Dedifferentiated amniotic fluid mesenchymal stem cell (primary cell): ENCODE measurements at regions not wholly inside any gene's neighbourhood (a gene's known extent, or its start where the extent isn't known, plus 50 kb on each side); places are given as distances from the start of the nearest gene placed in this dataset.
A peak's percentile ranks its signal among the peaks of the same experiment; 100 is the strongest.
"Not testable (repeated sequence)": the region's sequence is repeated elsewhere in the genome, so short reads cannot be mapped to it uniquely, and the experiment has no call there.

Experiments
- DNase-seq: peaks from one replicate; pipeline ENCODE4 v3.0.0-alpha.2; 2016; ENCODE audit errors: extremely low spot score

DNA sequence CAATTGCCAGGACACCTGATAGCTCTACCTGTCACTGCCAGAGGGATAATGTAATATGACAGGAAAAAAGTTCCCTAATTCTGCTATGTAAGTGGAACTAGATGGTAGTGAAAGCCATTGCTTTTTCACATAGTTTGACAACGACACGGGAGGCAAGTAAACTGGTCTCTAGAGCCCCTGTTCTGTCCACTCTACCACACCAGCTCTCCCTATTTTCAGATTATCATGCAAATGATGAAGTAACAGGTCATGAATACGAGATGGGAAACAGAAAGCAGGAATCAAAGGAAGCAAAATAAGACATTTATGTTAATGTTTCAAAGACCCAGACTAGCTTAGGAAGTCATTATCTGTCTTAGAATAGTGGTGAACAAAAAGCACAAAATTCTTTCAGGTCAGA lies 56.2 kb downstream of the TAF11L14 start:
- no peak for DNase-seq

DNA sequence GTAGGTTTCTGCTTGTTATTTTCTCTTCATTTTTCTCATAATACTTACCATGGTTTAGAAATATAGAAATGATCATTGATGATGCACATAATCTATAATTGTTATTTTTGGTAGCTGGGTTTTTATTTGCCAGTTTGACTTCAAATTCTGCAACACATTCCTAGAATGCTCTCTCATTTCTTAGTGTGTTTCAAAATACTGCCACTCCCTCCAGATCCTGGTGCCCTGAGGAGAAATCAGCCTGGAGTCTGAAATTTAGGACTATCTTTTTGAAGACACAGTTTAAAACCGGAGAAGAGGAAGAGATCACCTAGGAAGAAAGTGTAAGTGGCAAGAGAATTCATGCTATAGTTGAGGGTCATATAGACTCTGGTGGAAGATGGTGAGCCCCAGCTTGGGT lies 57.5 kb downstream of the TAF11L14 start:
- peak; percentile 17 for DNase-seq

DNA sequence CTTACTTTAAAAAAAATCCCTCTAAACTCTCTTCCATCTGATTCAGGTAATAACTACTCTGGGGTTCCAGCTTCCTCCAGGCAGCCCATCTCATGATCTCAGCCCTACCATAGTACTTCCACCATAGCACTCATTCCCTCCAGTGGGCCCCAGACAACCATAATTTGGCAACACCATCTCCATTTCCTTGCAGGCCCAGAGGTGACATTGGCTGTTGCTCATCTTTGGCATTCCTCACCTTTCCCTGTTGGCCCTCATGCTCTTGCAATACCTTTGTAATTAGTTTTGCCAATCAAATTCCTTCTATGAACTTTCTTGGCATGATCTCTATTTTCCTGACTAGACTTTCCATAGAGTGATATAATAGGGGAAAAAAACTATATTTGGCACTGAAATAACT lies 60.1 kb downstream of the TAF11L14 start:
- DNase-seq = no peak

DNA sequence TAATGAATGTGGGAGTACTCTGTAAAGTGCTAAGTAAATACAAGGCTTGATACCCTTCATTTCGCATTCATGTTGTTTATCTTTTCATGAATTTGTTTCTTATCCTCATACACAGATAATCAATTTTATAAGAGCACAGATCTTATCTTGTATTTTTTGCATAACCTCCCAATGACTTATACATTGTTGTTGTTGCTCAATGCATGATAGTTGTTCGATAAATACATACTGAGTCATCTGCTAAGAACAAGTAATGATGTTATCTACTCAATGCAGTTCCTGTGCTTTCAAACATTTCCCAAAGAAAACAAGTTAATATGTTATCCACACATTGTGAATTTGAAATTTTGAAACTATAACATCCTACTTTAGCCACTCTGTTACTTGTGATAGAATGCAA lies 60.7 kb downstream of the TAF11L14 start:
- no peak for DNase-seq

DNA sequence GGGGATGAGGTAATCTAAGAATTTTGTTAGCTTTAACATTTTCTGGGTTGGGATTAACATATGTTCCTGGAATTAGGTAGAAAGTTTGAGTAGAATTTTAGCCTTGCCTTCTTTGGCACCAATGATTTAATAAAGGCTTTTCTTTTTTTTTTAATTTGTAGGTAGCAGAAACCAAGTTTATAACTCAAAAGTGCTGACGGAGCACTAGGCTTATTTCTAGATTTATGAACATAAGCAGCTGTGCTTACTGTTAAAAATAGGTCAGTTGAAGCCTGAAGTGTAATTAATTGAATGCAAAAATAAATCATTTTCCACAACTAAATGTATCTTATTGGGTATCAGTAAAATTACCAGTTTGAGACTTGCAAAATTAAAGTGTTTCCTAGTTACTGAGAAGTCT lies 62.4 kb downstream of the TAF11L14 start:
- DNase-seq = no peak

DNA sequence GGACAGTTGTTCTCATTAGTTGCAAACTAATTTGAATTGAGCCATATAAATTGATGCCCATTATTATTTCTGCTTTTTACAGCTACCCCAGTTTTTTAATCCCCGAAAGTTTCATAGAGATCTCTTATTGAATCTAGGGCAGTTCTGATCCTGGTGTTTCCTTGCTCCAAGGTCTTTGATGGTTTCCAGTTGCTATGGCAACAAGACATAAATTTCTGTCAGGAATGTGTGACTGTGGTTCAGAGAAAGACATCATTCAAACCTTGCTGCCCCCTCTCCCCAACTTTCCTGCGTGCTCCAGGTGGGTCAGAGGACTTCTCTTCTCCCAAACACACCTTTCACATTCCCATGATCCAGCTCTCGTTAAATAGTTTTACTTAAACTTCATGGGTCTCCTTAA lies 63.4 kb downstream of the TAF11L14 start:
- DNase-seq = no peak

DNA sequence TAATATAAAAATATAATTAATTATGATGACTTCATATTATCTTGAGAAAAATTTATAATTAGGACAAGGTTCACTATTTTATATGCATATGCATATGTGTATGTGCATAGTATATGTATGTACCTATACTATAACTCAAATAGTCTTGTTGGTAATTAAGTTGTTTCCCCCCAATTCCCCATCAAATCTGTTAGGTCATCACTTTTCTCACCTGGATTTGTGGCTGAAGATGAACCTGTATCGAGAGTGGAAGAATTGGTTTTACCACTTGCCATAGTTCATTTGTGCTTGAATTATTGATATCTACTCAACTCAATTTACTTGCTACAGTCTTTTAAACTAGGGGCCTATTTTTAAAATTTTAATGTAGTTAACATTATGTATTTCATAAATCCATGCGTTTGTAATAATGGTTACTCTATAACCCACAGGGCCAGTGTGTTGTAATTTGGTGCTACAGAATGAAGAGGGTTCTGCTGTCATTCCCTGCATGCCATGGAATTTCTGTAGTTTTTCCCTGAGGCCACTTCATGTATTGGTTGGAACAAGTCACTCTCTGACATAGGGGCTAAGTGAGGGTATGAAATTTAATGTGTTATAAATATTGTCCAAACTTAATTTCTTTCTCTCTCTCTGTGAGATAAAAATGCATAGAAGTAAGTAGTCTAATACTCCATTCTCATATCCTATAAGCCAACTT lies 74.9 kb downstream of the TAF11L14 start:
- DNase-seq = no peak

DNA sequence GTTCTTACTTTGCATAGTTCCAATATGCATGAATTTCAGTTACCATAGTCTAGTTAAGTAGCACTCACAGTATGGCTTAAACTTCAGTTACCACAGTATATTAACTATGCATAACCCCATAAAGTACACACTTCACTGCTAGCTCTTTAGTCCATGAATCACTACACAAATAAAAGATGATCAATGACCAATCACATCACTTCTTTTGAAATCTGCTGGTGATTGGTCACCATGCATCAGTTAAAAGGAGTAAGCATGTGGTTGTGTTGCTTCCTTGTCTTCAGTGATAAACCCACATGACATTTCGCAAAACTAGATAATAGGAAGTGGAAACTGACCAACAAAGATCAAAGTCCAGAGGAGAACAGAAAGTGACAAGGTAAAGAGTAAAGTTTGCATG lies 79.0 kb downstream of the TAF11L14 start:
- no peak for DNase-seq

DNA sequence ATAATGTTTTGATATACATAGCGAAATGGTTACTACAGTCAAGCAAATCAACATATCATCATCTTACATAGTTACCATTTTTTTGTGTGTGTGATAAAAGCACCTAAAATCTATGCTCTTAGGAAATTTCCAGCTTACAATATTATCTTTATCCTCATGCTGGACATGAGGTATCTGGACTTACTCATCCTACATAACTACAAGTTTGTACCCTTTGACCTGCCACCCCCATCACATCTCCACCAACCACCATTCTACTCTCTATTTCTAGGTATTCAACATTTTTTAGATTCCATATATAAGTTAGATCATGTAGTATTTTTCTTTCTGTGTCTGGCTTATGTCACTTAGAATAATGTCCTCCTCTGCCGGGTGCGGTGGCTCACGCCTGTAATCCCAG lies 79.9 kb downstream of the TAF11L14 start:
- DNase-seq = no peak

DNA sequence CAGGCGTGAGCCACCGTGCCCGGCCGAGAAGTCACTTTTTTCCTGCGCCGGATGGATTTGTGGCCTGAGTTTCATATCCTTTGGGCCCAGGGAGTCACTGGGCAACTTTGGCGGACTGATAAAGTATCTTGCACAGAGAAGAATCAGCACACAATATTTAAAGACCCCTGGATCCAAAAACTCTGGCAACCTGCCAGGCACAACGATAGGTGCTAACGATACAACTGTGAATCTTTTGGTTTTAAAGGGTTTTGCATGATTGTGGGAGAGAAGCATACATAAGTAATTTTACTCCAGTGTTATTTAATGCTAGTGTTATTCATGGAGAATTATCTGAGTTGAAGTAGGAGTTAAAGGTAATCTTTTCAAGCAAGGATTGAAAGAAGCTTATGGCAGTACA lies 85.3 kb downstream of the TAF11L14 start:
- no peak for DNase-seq

DNA sequence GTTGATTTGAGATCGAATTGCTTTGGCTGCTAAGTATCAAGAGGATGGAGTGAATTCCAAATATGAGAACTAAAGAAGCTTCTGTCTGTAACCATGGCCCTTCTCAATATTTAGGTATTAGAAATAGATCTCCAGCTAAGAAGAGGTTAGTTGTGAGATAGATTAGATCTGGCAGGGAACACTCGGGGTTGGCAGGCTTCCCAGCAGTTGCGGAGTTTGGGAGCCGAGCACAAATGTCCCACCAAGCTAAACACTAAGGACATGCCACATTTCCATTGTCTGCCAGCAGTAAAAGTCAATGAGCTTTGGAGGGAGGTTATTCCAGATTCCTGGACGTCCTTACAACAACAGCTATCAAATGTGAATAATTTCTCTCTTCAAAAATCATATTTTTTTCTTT lies 85.8 kb downstream of the TAF11L14 start:
- DNase-seq = no peak

DNA sequence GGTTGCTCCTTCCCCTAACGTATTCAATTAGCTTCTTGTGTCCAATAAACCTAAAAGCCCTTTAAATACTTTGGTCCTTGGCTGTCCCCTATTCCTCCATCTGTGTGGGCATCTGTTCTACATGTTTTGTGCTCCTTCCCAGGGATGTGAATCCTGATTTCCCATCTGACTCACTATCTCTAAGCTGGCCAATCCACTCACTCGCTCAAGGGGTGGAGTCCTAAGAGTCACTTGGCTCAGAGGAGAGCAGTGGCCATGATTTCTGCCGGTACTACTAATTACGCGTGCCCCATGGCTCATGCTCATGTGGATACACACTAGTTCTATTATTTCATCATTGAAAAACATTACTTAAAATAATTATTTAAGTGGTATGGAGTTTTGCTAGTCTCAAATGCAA lies 89.6 kb downstream of the TAF11L14 start:
- DNase-seq = no peak

DNA sequence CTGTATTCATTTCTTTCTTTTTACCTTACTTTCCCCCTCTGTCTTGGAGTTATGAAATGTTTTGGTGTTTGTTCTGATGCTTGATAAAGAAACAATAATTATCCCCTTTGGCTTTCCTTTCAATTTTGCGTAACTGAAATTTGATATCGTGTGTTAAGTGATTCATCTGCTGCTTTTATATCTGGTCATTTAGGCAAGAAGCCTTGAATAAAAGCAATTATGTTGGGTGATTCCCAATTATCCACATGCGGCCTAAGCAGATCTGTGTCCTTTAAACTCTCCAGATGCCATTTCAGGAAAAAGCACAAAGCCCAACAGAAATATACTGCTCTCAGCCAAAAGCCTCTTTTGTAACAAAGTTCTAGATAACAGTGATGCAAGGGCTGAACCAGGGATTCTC lies 92.8 kb downstream of the TAF11L14 start:
- DNase-seq = no peak

DNA sequence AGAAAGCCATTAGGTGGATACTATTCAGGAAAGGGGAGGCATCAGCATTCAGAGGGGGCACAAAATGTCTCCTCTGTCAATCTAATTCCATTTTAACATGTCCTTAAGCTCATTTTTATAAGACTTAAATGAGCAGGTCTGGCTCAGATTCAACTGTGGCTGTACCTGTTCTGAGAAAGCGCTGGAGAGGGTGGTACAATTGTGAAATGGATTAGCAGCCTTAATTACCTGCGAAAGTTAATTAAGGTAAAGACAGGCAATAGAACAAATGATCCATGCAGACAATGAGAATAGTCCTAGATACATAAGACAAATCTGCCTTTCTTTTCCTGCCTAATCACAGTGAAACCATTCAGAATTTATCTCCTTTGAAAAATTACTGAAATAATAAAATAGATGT lies 96.2 kb downstream of the TAF11L14 start:
- no peak for DNase-seq

DNA sequence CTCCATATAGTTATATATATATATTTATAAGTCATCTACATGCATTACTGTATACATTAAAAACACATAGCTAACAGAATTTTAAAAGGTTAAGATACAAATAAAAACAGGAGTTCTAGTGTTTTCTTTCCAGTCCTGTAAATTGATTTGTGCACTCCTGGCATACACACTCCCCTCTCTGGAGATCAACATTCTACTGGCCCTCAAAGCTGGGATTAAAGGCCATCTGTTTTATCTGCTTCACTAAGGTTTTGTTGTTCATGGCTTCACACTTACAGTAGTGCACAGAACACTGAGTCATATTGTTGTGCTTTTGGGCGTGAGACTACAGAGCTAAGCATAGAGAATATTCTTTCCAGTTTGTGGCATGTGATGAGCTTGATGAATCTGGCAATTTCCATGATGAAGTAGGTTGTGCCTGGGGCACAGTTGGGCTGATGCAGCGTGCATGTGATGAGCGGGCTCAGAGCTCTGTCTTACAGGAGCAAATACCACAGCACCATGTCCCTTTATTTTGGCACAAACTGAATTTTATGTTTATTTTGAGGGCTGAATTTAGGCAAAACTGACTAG lies 98.2 kb downstream of the TAF11L14 start:
- no peak for DNase-seq

DNA sequence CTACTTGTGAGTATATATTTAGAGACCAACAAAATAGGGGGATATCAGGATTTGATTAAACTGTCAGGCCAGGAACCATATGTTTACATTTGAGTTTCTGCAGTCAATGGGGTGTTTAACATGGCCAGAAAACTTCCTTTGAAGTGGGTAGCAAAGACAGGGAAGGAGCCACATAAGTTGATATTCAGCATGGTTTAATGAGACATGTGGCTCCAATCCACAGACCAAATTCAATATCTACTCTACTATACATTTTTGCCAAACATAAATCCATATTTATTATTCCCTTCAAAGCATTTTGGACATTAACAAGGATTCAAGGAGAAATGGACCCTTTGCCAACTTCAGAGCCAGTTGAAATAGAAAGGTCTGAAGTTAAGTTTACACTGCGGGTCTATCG lies 99.8 kb downstream of the TAF11L14 start:
- DNase-seq = no peak

DNA sequence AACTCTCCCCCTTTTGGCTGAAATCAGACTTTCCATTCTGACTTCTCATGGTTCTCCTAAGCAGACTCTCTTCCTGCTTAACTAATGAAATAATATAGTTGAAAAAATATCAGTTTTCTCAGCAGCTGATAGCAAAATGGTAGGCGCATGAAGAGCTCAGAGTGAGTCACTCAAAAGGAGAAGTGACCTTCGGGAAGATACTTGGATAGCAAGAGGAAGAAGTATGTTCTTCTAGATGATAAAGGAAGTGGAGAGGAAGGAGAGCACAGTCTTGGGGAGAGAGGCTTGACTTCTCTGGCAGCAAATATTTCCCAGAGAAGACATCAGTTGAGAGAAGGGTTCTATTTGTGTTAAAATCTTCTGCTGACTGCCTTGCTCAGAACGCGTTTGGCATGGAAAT lies 101.5 kb downstream of the TAF11L14 start:
- no peak for DNase-seq

DNA sequence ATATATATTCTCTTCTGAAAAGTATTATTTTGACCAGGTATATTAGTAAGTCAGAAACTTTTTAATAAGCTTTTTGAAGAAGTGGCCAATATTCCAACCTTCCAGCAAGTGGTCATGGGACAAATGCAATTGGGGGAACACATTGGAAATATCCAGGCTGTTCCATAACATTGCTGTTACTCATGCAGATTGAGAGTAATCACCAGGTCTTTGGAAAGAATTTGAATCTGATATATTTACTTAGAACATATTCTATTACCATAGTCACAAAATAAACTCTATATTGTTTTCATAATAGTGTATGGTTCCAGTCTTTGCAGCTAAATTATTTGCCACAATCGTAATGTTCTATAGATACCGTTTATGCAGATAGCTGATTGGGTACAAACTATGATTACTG lies 102.8 kb downstream of the TAF11L14 start:
- DNase-seq = peak; percentile 45

DNA sequence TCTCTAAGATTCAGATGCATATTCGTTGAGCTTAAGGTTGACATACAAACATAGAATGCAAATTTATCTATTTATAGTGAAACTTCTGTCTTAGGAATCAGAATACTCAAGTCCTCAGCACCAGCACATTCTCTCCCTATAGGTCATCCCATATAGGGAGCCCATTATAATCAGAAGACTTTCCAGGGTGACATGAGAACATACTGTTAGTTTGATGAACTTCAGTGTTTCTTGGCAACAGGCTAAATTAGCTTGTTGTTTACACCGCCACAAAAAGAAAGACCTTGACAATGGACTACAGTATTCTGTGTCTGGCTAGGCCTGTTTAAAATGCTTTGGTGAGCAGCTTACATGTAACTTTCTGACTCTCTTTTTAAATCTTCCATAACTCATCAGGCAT lies 104.2 kb downstream of the TAF11L14 start:
- no peak for DNase-seq

DNA sequence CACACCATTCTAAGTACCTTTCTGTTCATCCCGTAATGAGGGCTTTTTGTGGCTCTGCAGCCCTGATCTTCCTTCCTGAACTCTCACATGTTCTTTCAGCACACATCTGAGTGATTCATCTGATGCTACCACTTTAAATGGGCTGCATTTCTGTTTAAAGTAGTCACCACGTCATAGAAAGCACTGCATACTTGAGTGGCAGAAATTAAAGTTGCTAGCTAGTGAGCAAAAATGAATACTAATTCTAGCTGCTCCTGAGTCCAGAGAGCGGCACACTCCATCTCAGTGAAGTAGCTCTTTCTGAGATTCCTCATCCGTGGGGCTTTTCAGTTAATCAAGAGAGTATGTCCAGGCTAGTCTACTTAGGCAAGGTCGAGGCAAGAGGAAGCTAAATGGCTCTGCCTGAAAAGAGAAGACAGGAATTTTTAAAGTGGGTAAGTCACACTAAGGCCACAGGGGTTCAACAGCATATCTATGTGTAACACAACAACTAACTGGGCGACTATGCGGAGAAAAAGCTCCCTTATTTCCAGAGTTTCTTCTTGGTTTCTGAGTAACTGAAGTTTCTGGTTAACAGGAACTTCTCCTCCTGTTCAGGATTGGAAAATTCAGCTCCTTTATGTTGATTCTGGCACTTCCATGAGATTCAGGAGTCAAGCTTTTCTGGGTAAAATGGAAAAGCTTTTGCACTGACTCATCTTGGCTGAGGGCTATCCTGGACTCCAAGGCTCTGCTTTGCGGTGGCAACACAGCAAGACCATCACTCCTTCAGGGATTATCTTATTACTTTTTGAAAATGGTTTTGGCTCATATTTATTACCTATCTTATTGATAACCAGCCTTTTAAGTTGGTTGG lies 109.5 kb downstream of the TAF11L14 start:
- peak; percentile 83 for DNase-seq

DNA sequence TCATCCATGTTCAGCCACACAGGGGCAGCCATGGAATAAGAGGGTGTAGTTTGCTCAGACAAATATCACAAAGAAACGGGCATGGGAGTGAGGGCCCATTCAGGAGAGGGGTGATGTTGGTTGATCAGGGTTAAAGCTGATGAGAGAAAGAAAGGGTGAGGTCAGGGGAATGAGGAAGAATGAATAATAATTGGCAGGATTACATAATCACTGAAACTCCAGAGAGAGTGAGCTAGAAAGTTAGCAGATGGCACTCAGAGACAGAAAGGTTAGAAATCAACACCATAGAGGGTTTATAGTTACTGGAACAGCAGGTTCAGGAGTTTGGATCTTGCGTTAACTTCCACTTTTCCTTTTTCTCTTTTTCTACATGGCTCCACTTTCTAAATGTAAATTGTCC lies 113.9 kb downstream of the TAF11L14 start:
- DNase-seq = no peak

DNA sequence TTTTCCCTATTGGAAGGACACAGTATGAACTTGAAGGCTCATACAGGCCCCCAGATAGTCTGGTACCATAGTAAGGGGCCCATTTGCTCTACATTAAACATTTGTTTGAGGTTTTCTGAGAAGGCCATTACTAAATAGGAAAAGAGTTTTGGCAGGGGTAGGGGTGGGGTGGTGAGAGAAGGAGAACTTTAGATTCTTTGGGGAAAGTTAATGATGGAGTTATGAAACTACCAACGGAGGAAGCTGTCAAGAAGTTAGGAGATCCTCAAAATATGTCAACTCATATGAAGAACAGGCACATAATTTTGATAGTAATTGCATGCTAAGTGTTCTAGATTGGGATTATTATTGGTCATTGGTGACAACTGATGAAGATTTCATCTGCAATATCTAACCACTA lies 114.7 kb downstream of the TAF11L14 start:
- DNase-seq = no peak

DNA sequence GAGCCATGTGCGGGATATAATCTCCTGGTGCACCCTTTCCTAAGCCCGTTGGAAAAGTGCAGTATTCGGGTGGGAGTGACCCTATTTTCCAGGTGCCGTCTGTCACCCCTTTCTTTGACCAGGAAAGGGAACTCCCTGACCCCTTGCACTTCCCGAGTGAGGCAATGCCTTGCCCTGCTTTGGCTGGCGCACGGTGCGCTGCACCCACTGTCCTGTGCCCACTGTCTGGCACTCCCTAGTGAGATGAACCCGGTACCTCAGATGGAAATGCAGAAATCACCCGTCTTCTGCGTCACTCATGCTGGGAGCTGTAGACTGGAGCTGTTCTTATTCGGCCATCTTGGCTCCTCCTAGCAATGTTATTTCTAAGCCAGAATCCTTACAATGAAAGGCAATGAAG lies 121.1 kb downstream of the TAF11L14 start:
- not testable (repeated sequence) for DNase-seq
